Muscle of back (tissue), 3 donors: ENCODE measurements at regions not wholly inside any gene's neighbourhood (a gene's known extent, or its start where the extent isn't known, plus 50 kb on each side); places are given as distances from the start of the nearest gene placed in this dataset.

Experiments
- DNase-seq, 3 donors: peaks; one replicate each; pipeline versions ENCODE4 v3.0.0 to v3.0.0-alpha.2; 2013

DNA sequence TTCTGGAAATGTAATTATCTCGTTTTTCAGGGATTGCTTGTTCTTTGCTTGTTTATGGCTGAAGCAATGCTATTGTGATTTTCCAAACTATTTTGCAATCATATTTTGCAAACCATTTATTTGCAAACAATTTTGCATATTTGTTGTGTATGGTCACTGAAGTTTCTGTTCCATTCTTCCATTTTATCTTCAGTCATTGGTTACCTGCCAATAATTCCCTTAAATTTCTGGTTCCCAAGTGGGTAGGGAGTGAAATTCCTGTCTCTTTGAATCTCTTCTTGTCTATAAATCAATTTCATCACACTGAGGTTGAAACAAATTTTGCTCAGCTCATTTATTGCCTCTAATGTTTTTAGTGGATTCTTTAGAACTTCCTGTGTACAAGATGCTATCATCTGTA, 401.7 kb upstream of the VWC2 start:
- DNase-seq: peak in 2 of 3 donors; percentile 14 to 47

- no peak for DNase-seq
Measured at GRCh38 chr7:49376817-49377375, 396.5 kb upstream of the VWC2 start.

- DNase-seq: no peak
Measured at GRCh38 chr7:49386792-49387191, 386.6 kb upstream of the VWC2 start.

GRCh38 chr7:49389871-49390479, 383.5 kb upstream of the VWC2 start:
- DNase-seq: no peak

- DNase-seq: no peak
Measured at GRCh38 chr7:49396229-49396628, 377.2 kb upstream of the VWC2 start.

- no peak for DNase-seq
Measured at GRCh38 chr7:49397750-49398149, 375.7 kb upstream of the VWC2 start.

DNA sequence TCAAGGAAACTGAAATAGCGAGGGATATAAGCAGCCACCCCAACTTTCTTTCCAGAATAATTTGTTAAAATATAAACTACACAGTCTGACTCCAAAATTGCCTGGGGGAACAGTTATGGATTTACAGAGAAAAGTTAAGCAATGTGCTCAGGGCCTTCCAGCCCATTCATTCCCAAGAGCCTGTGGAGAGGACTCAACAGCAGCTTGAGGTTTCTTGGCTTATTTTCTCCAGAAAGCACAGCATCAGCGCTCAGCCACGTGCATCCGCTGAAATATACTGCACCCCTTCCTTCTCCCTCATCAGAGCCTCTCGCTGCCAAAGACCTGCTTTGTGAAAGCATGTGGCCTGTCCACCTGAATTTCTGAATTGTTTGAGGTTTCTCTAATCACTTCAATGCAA, 375.2 kb upstream of the VWC2 start:
- DNase-seq: peak; percentile 18 to 80 (median 19)

GRCh38 chr7:49398746-49399145, 374.7 kb upstream of the VWC2 start:
- peak; percentile 6 to 60 (median 25) for DNase-seq

DNA sequence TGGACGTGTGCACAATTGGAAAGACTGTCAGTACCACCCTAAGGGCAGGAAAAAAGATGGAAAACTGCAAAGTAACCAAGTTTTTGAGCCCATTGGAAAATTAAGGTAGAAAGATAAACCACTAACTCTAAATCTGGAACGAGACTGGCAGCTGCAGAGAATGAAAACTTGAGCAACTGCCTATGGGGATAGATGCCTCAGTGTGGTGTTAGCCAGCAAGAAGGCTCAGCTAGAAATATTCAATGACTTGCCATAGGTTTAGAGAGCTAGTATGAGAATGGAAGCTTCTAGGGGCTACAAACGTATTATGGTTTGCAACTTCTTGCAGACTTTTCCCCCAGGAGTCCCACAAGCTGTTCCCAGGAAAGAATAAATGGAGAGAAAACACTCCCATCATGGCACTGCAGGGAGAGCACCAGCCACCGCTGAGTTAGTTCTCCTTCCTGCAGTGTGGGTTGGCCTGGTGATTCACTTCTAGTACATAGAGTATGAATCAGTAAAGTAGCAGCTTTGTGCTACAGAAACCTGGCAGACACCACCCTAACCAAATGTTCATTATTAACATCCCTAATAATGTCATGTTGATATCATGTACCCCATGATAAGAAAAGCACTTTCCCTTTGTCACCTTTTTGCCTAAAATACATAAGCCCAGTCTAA, 372.4 kb upstream of the VWC2 start:
- DNase-seq: no peak

GRCh38 chr7:49403844-49404243, 369.6 kb upstream of the VWC2 start:
- no peak for DNase-seq

DNA sequence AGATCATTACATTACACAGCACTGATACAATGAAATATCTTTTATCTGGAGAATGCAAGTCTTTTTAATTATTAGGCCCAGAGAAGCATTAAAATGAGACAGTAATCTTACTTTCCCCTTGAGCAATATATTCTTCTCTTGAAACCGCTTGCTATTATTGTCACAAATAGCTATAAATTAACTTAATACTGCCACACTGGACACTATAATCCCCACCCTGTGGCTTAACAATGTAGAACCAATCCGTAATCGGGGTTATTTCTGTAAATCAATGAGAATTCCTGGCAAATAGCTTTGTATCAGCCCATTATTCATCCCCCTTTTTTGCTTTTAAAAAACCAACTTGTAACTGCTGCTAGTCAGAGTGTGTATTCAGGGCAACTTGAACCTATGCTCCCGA, 366.2 kb upstream of the VWC2 start:
- DNase-seq: no peak

GRCh38 chr7:49417034-49417433, 356.4 kb upstream of the VWC2 start:
- DNase-seq: no peak

- no peak for DNase-seq
Measured at GRCh38 chr7:49418963-49419362, 354.5 kb upstream of the VWC2 start.

- DNase-seq: no peak
Measured at GRCh38 chr7:49422564-49422963, 350.9 kb upstream of the VWC2 start.

DNA sequence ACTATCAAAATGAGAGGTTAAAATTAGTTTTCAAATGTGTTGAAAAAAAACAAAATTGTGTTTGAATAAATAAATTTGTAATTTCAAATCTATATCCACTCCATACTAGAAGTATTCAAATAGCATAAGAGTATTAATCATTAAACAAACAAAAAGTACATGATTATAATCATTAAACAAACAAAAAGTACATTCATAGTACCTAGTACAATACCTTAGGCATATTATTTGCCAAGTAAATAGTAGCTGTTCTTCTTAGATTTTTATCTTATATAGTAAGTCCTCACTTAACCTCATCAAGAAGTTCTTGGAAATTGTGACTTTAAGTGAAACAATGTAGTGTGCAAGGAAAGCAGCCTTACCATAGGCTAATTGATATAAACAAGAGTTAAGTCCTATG, 349.3 kb upstream of the VWC2 start:
- DNase-seq: no peak

DNA sequence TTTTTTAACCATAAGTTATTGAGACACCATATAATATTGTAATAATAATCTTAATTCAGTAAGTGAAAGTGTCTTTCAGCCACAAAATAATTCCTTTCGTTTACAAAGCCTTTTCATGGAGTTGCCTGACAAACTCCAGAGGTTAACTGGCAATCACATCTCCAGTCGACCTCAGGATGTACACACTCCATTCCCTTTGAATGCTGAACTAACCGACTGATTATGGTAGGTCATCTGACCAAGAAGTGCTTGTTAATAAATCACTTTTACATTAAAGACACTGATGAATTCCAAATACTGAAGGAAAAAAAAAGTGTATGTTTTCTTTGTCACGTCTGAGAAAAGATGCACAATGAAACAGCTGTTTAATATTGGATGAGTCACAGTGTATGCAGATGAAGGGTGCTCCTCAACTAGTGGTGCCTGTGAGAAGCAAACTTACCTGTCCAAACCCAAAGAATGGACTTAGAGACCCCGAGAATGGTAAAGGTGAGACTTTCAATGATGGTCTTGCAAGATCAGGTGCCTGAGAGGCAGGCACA, 348.1 kb upstream of the VWC2 start:
- DNase-seq: no peak

- no peak for DNase-seq
Measured at GRCh38 chr7:49432254-49432653, 341.2 kb upstream of the VWC2 start.

DNA sequence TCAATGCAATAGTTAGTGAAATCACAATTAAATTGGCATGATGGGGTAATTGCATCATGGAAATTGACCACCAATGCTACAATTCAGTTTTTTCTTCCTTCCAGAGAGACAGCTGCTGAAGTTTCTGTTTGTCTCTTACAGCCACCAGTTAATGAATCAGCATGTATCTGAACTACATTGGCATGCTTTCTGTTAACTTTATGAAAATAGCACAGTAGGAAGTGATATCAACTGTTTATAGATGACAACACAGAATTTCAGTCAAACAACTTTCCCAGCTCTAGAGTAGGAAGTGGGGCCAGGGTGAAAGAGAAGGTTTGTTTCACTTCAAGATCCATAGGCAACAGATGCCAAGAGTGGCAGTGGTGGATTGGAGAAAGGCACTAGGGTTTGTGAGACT, 339.6 kb upstream of the VWC2 start:
- no peak for DNase-seq

DNA sequence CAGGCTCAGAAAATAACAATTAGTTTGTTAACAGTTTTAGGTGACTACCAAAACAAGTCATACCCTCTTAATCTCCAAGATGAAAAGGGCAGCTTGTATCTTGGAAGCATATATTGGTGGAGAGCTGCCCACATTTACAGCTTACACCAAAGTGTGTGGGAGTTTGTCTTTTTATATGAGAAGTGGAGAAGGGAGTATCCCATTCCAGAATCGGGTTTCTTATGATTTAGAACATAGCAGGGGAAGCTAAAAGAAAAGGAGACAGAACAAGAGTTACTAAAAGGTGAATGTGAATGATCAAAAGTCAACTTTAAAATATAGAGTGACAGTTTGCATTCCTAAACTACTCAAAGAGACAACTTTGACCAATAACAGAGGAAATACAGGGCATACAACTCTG, 338.6 kb upstream of the VWC2 start:
- DNase-seq: no peak

GRCh38 chr7:49438281-49438680, 335.2 kb upstream of the VWC2 start:
- DNase-seq: no peak

DNA sequence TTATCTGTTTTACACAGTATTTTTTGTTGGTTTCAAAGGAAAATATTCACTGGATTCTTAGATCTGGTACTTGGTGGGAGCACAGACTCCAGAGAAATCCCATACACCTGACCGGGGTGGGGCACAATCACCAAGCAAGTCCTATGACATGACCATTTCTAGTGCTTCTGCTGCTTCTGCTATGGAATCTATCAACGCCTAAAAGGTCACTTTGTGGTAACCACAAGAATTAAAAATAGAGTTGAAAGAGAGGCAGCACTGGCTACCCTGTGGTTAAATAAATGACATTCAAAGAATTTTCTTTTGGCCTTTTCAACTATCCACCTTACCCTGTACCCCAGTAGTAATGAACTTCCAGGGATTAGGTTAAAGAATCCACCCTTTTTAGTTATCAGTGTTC, 329.9 kb upstream of the VWC2 start:
- DNase-seq: no peak

- no peak for DNase-seq
Measured at GRCh38 chr7:49453486-49453885, 320.0 kb upstream of the VWC2 start.

DNA sequence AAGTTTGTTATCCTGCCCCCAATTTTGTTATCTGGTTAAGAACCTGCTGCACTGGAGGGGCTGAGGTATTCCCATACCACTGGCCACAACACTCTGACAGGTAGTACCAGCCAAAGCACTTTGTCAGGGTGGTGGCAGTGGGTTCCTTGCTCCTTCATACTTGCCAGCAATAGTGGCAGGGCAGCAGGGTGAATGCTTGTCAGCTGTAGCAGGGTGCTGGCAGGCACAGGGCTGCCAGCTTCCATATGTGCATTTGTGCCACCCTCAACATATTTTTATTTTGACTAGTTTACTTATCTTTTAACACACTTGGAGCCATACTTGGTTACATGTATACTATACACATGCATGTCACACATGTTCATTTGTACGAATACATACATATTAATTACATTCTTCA, 294.0 kb upstream of the VWC2 start:
- DNase-seq: no peak
